HS-5 (cell line): ENCODE measurements at regions not wholly inside any gene's neighbourhood (a gene's known extent, or its start where the extent isn't known, plus 50 kb on each side); places are given as distances from the start of the nearest gene placed in this dataset.
A peak's percentile ranks its signal among the peaks of the same experiment; 100 is the strongest.

Experiments used
- DNase-seq: peaks from one replicate; pipeline ENCODE4 v3.0.0-alpha.2; 2012; ENCODE audit warnings: low read depth

DNA sequence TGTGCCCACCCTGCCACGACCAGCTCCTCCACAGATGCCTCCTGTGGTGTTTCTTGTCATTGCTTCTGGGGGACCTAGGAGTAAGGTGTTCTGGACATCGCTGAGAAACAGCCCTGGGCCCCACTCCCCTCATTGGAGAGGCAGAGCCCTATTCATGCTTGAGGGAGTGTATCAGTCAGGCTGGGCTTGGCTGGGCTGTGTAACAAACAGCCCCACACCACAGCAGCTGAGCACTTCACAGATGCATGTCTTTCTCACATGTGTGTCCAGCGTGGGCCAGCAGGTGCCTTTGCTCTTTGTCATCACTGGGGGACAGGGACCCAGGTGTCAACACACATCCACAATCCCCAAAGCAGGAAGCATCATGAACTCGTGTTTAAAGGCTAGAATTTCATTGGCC is 65.1 kb upstream of the FBRSL1 start:
- no peak for DNase-seq

DNA sequence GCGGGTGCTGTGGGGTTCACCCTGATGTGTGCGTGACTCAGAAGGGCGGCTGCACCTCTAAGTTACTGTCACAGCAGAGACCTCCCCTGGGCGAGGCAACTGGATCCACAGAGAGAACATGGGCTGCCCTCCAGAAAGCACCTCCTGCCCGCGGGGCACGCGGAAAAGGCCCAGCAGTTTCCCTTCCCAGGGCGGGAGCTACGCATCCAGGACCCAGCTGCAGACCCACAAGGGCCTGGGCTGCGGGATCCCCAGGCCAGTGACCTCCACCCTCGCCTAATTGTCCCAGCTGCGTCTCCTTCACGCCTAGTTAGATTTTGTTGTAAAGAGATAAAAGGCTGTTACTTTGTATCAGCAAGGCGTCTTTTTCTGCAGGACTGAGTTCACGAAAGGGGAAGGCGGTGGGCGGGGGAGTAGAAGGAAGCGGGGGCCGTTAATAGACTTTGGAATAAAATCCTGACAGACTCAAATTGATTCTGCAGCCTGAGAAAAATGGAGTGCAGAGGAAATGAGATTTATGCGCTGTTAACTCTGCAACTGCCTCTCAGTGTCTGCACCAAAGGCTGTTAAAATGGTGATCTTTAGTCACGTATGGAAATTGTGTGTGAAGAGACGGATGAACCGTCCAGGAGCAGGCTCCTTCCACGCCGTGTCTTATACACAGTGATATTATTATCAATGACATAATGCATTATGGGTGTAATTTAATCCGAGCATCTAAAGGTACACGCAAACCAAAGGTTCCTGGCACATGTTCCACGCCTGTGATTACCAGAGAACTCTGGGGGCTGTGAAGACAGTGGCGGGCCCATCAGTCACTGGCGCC is 65.9 kb upstream of the FBRSL1 start:
- no peak for DNase-seq

DNA sequence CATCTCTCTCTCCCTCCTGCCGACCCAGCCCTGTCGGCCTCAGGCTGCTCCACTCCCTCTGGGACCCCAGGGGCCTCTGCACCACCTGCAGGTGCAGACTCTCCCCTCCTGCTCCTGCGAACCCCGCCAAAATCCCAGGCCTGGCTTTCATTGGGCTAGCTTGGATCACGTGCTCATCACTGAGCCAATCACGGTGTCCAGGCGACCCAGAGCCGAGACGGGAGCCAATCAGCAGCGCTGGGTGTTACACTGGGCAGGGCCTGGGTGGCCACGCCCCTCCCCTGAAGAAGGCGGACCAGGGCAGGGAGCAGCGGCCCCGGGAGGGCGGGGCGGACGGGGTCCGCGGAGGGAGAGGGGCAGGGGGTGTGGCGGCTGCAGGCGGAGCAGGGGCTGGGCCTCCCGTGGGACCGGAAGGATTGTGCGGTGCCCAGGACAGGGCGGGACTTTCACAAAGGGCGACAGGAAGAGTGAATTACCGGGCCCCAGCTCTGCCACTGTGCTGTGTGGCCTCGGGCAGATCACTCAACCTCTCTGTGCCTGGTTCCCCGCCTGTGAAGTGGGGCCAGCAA is 66.6 kb upstream of the FBRSL1 start:
- DNase-seq = no peak

DNA sequence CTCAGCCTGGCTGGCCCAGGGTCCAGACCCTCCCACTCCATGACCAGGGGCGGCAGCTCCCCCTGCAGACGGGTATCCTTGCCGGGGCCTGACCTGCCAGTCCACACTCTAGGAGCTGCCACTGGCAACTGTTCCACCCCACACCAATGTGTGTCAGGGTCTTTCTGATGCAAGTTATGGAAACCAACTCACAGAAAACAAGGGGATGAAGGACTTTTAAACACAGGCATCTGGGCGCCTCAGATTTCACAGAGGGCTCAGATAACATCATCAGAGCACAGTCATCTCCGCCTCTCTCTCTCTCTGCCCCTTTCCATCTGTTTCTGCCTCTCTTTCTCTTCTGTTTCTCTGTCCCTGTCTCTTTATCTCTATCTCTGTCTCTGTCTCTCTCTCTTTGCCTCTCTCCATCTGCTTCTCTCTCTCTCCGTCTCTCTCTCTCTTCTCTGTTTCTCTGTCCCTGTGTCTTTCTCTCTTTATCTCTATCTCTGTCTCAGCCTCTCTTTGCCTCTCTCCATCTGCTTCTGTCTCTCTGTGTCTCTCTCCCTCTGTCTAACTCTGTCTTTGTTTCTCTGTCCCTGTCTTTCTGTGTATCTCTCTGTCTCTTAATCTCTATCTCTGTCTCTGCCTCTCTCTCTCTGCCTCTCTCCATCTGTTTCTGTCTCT is 67.4 kb upstream of the FBRSL1 start:
- no peak for DNase-seq

DNA sequence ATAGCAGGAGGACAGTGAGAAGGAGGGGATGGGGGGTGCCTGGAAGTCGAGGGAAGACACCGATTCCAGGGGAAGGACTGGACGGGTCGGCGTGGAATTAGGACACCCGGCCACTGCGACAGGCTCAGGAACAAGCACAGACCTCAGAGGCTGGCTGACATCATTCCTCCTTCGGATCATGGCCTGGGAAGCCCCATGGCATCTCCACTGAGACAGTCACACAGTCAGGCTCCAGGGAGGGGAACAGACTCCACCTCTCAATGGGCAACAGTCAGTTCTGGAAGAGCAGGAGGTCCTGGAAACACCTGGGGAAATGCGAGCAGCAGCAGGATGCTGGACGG is 67.9 kb upstream of the FBRSL1 start:
- no peak for DNase-seq

DNA sequence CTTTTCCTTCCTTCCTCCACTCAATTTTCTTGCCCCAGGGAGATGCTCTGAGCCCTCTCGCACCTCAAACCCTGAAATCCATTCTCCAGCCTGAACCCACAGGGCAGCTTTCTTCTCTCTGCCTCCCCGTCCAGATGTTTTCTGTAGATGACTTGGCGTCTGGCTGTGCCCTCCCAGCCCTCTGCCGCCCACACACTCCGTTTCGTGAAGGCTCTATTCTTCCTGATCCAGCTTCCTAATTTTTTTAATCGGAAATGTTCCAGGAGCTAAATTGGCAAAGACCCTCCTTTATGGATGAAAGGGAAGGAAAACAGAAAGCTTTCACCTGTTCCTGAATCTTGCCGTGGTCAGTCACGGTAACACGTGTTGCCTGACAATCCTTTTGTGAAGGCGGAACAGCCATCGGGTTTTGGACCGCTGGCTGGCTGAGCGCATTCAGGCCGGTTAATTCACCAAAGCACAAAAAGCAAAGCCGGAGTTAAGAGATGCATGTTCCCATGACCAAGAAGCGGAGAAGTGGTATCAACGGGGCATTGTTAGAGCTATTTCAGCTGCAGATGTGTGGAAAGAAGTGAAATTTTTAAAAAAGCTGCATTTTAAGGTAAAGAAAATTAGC is 70.2 kb upstream of the FBRSL1 start:
- DNase-seq = no peak

DNA sequence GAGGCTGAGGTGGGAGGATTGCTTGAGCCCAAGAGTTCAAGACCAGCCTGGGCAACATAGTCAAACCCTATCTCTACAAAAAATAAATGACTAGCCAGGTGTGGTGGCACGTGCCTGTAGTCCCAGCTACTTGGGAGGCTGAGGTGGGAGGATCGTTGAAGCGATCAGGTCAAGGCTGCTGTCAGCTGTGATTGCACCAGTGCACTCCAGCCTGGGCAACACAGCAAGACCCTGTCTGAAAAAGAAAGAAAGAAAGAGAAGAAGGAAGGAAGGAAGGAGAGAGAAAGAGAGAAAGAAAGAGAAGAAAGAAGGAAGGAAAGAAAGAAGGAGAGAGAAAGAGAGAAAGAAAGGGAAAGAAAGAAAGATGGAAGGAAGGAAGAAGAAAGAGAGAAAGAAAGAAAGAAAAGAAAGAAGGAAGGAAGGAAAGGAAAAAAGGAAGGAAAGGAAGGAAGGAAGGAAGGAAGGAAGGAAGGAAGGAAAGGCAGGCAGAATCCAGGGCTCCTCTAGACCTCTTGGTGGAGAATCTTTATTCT is 71.5 kb upstream of the FBRSL1 start:
- no peak for DNase-seq

DNA sequence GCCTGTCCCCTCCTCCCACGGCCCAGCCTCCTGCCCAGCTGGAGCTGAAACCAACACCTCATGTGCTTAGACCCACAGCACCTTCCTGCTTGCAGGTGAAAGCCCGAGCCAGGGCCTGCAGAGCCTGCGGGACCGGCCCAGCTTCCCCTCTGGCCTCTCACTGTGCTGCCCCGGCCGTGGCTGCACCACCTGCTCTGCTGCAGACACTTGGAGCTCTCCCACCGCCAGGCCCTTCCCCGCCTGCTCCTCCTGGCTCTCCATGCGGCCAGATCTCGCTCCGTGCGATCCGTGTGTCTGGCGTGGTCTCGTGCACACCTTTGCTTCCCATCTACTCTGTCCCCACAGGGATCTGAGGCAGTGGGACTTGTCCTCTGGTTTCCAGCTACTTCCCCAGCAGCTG is 72.2 kb upstream of the FBRSL1 start:
- no peak for DNase-seq

DNA sequence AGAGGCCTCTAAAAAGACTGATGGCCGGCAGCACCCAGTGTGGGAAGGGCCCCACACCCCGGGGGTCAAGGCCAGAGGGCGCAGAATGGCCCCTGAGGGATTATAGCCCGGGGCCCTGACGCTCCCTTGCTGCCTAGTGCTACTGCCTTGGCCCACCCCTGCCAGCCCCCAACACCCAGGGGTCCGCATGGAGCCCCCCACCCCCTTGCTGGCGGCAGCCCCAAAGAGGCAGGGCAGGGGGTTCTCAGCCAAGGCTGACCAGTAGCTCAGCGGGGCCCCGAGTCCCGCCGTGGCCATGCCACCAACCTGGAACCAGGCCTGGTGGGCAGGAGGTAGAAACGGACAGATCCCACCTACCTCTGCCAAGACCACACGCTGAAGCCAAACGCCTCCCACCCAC is 73.1 kb upstream of the FBRSL1 start:
- no peak for DNase-seq

DNA sequence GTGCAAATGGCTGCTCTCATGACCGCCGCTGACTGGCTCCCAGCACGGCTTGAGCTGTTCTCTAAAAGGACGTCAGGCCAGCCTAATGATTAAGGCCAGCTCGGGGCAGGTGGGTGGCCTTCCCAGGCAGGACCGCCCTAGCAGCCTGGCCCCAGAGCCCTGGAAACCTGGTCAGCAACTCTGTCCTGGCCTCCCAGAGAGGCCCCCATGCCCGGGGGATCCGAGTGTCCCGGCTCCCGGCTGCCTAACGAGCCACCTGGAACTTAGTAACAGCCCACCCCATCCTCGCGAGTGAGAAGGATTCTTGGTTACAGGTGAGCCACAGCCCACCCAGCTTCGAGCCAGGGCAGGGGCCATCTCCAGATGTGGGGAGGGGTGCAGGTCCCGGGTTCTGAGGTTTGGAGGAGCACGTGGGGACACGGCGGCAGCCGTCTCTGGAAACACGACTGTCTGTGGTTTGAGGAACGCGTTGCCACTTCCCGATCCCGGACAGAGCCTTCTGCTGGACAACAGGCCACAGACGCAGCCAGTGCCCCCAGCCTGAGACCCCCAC is 73.8 kb upstream of the FBRSL1 start:
- DNase-seq = no peak

DNA sequence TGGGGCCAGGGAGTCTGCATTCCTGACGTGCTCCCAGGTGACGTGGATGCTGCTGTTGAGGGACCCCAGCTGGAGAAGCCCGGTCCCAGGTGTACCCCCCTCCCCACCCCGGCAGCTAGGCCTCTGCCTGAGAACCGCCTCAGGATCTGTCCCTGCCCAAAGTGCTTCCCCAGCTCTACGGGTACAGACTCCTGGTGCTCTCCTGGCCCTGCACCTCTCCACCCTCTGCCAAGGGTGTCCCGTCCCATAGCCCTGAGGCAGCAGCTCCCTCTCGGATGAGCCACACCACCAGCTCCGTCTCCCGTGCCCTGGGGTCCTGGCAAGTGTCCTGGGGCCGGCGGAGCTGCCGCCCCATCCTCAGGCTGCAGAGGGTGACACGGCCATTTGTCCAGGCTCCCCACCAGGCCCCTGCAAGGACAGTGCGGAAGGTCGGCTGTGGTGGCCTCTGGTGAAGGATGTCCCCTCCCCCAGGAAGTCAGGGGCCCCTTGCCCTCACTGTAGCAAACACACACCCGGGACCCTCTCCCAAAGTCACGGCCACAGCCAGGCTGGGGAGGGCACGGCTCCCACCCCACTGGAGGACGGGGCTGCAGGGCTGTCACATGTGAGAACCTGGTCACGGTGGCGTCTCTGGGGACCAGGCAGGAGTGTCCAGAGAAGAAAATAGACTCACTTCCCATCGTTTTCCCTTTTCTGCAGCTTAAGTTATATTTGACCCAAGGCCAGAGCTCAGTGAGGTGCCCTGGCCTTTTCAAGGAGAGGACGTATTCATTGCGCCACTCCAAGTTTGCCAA is 74.4 kb upstream of the FBRSL1 start:
- no peak for DNase-seq

DNA sequence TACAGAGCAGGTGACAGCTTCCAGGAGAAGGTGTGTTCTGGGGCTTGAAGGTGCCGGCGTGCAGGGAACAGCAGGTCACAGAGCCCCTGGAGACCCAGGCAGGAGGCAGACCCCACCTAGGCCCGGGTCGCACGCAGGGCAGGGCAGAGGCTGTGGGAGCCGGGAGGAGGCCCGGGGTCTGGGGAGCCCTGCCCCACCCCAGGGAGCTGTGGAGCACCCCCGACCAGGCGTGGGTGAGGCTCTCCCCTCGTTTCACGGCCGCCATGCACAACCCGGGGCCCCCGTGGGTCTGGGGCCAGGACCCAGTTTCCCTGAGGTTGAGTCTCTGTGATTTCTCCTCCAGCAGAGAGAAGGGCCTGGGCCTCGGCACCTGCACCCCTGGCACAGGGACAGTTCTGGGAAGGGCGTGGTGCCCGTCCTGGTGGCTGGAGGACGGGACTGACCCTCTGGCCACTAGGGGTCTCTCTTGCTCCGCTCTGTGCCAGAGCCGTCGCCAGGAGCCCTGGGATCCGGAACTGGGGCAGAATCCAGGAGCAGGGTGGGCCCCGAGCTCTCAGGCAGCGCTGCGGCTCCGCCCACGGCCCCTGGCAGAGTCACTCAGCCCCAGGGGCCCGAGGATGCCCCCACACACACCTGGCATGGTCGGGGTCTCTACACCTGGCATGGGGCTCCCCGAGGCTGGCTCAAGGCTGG is 75.2 kb upstream of the FBRSL1 start:
- peak; percentile 18 for DNase-seq

DNA sequence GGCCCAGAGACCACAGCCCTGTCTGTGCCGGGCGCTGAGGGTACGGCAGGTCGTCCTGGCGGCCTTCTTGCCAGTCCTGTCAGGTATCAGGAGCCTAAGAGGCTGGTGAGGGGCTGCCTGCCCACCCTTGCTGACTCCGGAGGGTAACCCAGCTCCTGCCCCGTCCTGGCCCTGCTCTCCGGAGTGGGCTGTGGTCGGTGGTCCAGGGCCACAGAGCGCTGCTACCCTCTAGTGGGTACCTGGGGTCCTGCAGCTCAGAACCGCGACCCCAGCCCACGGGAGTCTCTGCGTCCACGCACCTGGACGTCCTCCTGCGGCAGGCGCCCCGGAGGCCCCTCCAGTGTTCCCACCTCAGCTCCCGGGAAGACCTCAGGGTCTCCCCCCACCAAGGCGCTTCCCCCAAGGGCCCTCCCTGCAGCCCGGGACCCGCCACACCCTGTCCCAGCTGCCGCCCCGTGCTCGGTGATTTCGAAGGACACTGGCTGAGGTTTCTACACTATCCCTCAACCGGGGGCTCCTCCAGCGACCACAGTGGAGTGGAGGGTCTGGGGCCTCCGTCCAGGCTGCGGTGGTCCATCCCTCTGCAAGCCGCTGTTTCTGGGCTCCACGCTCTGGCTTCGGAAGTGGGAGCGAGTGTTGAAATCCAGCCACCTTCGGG is 75.9 kb upstream of the FBRSL1 start:
- DNase-seq = no peak

DNA sequence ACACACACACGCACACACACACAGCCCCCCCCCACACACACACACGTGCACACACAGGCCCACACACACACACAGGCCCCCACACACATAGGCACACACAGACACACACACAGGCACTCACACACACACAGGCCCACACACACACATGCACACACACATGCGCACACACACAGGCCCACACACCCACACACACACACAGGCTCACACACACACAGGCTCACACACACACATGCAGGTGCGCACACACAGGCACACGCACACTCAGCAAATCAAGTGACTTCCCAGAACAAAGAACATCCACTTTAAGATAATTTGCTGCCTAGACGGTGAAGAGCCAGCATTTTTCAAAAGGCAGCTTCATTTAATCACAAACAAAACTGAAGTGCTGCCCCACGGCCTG is 78.5 kb upstream of the FBRSL1 start:
- DNase-seq = no peak

DNA sequence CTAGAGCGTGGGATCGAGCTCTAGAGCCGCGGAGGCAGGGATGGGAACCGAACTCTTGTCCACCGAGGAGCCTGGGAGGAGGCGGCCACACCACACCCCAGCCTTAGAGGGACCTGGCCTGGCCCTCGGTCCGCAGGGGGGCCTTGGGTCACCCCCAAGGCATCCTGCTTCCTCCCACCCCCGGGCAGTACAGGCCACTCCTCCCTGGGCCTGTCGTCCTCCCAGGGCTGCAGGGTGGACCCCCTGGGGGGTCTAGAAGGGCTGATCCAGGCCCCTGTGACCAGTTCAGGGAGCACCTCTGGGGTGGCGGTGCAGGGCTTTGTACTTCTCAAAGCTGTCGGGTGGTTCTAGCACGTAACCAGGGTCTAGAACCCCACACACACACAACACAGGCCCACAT is 79.1 kb upstream of the FBRSL1 start:
- no peak for DNase-seq

DNA sequence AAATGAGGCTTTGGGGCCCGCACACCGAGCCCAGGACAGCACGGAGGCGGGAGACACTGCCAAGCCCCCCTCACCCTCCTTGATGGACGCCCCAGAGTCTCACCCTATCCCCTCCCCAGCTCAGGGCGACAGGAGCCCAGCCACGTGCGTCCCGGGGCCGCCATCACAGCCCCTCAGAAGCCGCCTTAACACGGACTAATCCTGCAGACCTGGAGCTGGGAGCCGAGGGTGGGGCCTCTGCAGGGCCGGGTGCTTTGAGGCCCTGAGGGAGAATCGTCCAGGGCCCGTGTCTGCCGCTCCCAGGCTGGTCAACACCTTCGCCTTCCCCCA is 79.7 kb upstream of the FBRSL1 start:
- DNase-seq = no peak

DNA sequence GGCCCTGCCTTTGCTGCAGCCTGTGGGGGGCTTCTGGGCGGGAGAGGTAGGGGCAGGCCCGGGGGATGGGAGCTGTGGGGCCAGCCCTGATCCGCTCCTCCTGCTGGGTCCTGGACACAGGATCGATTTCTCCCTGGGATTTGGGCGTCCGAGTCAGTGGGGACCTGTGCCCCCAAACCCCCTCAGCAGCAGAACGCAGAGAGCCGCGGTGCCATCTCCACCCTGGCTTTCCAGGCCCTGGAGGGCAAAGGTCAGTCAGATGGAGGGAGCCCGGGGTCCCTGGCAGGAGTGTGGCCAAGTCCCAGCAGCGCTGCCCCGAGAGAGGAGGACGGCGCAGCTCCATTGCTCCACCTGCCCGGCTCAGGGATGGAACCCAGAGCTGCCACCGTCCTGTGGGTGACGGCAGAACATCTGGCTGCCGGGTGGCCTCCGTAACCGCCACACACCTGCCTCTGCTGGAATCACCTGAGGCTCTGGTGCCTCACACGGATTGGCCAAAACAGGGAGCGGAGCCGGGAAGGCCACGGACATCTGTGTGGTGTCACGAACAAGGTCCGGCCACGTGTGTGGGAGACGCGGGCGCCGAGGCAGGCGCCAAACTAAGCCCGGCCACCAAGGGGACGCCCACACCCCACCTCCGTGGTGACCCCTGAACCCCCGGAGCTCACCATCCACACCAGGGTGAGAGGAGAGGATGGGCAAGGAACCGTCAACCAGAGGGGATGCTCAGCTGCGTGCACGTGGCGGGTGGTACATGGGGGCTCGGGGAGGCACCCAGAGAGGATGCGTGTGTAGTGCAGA is 80.3 kb upstream of the FBRSL1 start:
- DNase-seq = no peak

DNA sequence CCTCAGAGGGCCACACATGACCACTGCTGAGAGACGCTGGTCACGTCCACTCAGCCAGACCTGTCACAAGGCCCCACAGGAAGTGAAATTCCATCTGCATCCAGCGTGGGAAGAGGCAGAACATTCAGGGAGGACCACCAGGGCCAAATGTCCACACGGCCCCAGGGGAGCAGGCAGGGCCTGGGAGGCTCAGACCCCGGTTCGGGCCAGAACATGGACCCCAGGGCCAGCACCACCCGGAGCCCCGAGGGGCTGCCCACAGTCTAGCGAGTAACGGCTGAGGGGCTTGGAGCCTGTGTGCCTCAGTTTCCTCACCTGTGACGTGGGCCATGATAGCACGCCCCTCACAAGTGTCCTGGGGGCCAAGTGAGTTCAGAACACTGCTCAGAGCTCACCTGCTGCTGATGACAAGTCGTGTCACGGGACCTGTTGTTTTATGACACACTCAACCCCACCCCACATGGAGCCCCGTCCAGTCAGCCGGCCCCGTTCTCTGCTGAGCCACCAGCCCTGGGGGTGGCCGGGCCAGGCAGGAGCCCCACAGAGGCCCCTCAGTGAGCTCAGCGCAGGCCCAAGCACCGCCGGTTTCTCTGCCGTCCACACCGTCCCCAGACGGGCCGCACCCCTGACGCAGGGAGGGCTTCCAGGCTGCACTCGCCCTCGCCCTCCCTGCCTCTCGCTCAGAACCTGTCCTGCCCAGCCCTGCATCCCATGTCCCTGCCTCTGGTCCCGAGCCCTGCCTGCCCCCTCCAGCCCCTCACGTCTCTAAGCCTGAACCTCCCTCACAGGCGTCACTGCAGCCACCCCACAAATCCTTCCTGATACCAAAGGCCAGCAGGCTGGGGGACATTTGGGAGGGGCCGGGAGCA is 79.5 kb upstream of the GALNT9 start:
- no peak for DNase-seq

DNA sequence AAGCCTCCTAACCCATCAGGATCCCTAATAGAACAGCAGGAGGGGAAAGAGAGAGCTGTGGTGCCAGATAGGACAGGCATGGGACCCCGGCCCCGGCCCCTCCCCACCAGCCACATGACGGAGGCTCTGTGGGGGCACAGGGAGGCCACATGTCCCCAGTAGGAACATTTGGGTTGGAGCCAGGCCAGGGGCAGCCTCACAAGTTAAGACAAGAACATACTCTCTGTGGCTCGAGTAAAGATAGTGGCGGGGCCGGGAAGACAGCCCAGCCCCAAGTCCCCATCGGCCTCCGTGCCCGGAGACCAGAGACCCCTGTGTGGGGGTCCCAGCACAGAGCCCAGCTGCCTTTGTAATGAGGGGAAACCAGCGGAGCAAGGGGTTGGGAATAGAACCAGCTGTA is 78.6 kb upstream of the GALNT9 start:
- no peak for DNase-seq
